Prostate gland (tissue), 2 donors: ENCODE measurements at regions not wholly inside any gene's neighbourhood (a gene's known extent, or its start where the extent isn't known, plus 50 kb on each side); places are given as distances from the start of the nearest gene placed in this dataset.

Experiments used
- DNase-seq: peaks from one replicate; pipeline ENCODE4 v3.0.0-alpha.2; 2019; ENCODE audit warnings: low spot score
- H3K27ac ChIP-seq, 2 donors: fragments of 200-600 bp; sonication (generic); 2 replicates each; pipeline ENCODE4 v1.5.1; 2017 to 2019
- H3K27me3 ChIP-seq: fragments of 200-600 bp; sonication (generic); replicated peaks from 2 replicates; pipeline ENCODE4 v1.5.1; 2019; ENCODE audit not compliant: insufficient read depth
- H3K36me3 ChIP-seq, 2 donors: fragments of 200-600 bp; sonication (generic); 1 replicate in 1 of 2; 2 replicates in 1 of 2; pipeline versions ENCODE4 v1.5.1 to v1.8.1; 2017 to 2019
- H3K4me1 ChIP-seq: fragments of 200-600 bp; sonication (generic); replicated peaks from 2 replicates; pipeline ENCODE4 v1.5.1; 2019
- H3K4me3 ChIP-seq, 2 donors: fragments of 200-600 bp; sonication (generic); 2 replicates each; pipeline ENCODE4 v1.5.1; 2017 to 2019
- H3K9me3 ChIP-seq: fragments of 200-600 bp; sonication (generic); 2 replicates; pipeline ENCODE4 v1.5.1; 2017
- CTCF ChIP-seq, 4 experiments: fragments of 200-600 bp in 2 of 4; fragments of 450-650 bp in 2 of 4; sonication (generic) in 2 of 4; IDR thresholded peaks; 1 replicate in 3 of 4; 2 replicates in 1 of 4; pipeline ENCODE4 v1.5.1; 2016 to 2019; ENCODE audit warnings: antibody characterized with exemption in 4 of 4, mild to moderate bottlenecking in 2 of 4, moderate library complexity in 2 of 4
- POLR2A ChIP-seq: fragments of 450-650 bp; IDR thresholded peaks from one replicate; pipeline ENCODE4 v1.6.1; 2016; ENCODE audit warnings: antibody characterized with exemption, mild to moderate bottlenecking
- POLR2AphosphoS5 ChIP-seq: sonication (generic); formaldehyde crosslinking; IDR thresholded peaks from one replicate; pipeline ENCODE4 v1.6.1; 2017; ENCODE audit warnings: antibody characterized with exemption
- WGBS: methylation state at CpG from one replicate; pipeline ENCODE4 v1.1.5; 2018; 5-methylcytosine and 5-hydroxymethylcytosine counted together
- intact Hi-C: fragments of 100-400 bp; cut with DNase I; formaldehyde crosslinking; loops from one replicate; pipeline ENCODE4 v1.14.2; 2022

GRCh38 chr5:135085936-135086725 is 52.1 kb upstream of the PITX1 start:
- 97% methylated on average over 17 of the region's 17 CpGs for WGBS
- DNase-seq: no peak
- TF ChIP-seq POLR2AphosphoS5 (no peak), POLR2A (no peak), CTCF (IDR thresholded peaks at IDR 0.05) (no peak)
- no peaks in the 10 kb centered on the region for H3K9me3 ChIP-seq
- no peak overlapping the region for H3K27ac ChIP-seq
- no peaks in the 10 kb centered on the region for H3K36me3 ChIP-seq
- no peak overlapping the region for H3K4me3 ChIP-seq
- H3K4me1 ChIP-seq: no peaks in the 10 kb centered on the region
- intact Hi-C loops: no loop called here
- H3K27me3 ChIP-seq: no peaks in the 10 kb centered on the region

- 62% methylated on average over 6 of the region's 6 CpGs for WGBS
- DNase-seq: no peak
- Histone ChIP-seq H3K27me3 (no peaks in the 10 kb centered on the region), H3K9me3 (no peaks in the 10 kb centered on the region), H3K36me3 (no peaks in the 10 kb centered on the region), H3K4me1 (no peaks in the 10 kb centered on the region), H3K4me3 (no peak overlapping the region), H3K27ac (no peak overlapping the region)
- TF ChIP-seq CTCF (IDR thresholded peaks at IDR 0.05) (no peak), POLR2AphosphoS5 (no peak), POLR2A (no peak)
- intact Hi-C loops: no loop called here
Observed at GRCh38 chr5:135085133-135085935, 51.3 kb upstream of the PITX1 start.
